B cell (primary cell): ENCODE measurements at regions not wholly inside any gene's neighbourhood (a gene's known extent, or its start where the extent isn't known, plus 50 kb on each side); places are given as distances from the start of the nearest gene placed in this dataset.

Experiments
- EZH2 ChIP-seq: IDR thresholded peaks from 2 replicates; pipeline ENCODE4 v1.6.1; 2012; ENCODE audit warnings: borderline replicate concordance, low read depth, mild to moderate bottlenecking, moderate library complexity, low read length; ENCODE audit not compliant: insufficient read depth, poor library complexity, severe bottlenecking
- TF ChIP-seq, protein P1 (sequence below): fragments of 200-600 bp; IDR thresholded peaks from one replicate; pipeline ENCODE4 v1.8.0; 2022; ENCODE audit warnings: antibody characterized with exemption, mild to moderate bottlenecking

DNA sequence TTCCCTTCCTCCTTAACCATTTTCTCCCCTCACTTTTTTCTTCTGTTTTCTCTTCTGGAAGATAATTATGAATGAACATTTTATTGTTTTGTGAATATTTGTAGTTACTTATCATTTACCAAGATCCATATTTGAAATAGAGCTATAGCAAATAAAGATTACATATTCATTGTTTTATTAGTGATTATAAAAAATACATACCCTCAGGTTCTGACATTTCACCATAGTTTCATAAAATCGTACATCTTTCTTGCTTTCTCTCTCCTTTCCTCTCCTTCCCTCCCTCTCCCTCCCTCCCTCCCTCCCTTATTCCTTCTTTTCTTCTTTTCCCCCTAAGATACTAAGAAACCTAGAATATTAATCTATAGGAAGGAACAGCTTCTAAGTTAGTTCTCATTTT is 410.9 kb upstream of the GOLIM4 start:
- no peak for TF ChIP-seq EZH2
- TF ChIP-seq, protein P1, sequence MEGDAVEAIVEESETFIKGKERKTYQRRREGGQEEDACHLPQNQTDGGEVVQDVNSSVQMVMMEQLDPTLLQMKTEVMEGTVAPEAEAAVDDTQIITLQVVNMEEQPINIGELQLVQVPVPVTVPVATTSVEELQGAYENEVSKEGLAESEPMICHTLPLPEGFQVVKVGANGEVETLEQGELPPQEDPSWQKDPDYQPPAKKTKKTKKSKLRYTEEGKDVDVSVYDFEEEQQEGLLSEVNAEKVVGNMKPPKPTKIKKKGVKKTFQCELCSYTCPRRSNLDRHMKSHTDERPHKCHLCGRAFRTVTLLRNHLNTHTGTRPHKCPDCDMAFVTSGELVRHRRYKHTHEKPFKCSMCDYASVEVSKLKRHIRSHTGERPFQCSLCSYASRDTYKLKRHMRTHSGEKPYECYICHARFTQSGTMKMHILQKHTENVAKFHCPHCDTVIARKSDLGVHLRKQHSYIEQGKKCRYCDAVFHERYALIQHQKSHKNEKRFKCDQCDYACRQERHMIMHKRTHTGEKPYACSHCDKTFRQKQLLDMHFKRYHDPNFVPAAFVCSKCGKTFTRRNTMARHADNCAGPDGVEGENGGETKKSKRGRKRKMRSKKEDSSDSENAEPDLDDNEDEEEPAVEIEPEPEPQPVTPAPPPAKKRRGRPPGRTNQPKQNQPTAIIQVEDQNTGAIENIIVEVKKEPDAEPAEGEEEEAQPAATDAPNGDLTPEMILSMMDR, result no peak
